GM21717 (cell line): ENCODE measurements at regions not wholly inside any gene's neighbourhood (a gene's known extent, or its start where the extent isn't known, plus 50 kb on each side); places are given as distances from the start of the nearest gene placed in this dataset.
"Not testable (repeated sequence)": the region's sequence is repeated elsewhere in the genome, so short reads cannot be mapped to it uniquely, and the experiment has no call there.

Source experiments
- ATAC-seq: cut with Tn5 transposase; IDR thresholded peaks from one replicate; pipeline ENCODE4 v1.9.1; 2021; ENCODE audit warnings: mild to moderate bottlenecking, moderate library complexity; ENCODE audit not compliant: unreplicated experiment

DNA sequence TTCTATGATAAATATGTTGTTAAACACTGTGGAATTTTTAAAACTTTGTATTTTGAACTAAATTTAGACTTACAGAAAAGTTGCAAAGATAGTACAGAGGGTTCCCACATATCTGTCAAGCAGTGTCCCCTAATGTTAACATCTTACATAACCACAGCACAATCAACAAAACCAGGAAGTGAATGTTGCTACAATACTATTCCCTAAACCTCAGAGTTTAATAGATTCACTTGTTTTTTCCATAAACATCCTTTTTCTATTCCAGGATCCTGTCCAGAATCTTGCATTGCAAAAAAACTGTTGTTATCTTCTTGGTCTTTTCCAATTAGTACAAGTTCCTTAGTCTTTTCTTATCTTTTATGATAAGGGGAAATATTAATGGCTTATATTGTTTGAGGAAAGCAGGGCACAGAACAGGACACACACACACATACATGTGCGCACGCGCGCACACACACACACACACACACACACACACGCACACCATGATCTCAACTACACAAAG, 251.1 kb upstream of the TRIB2 start:
- ATAC-seq: no peak

DNA sequence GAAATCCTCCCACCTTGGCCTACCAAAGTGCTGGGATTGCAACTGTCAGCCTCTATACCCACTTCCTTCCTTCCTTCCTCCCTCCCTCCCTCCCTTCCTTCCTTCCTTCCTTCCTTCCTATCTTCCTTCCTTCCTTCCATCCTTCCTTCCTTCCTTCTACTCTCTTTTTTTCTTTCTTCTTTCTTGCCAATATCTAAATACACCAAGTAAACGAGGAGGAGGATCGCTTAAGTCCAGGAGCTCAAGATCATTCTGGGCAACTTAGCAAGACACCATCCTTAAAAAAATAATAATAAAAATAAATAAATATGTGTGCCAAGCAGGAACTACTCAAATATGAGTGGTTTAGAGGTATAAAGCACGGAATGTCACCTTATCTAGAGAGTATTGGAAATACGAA, 249.4 kb upstream of the TRIB2 start:
- ATAC-seq: no peak

DNA sequence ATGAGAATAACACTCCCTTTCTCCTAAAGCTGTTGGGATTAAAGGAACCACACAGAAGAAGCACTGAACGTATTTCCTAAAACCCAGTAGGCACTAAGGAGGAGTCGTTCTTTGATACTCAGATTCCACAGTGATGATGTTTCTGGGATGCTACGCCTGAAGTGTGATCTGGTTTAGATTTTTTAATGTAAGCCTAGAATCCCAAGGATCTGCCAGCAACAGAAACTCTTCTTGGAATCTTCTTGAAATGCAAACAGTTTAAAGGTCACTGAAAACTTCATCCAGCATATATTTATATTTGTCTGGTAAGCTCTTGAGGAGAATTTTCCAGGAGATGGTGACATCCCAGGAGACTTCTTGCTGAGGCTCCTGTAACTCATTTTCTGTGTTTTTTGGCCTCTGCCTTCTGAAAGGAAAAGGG, 247.6 kb upstream of the TRIB2 start:
- ATAC-seq: no peak

DNA sequence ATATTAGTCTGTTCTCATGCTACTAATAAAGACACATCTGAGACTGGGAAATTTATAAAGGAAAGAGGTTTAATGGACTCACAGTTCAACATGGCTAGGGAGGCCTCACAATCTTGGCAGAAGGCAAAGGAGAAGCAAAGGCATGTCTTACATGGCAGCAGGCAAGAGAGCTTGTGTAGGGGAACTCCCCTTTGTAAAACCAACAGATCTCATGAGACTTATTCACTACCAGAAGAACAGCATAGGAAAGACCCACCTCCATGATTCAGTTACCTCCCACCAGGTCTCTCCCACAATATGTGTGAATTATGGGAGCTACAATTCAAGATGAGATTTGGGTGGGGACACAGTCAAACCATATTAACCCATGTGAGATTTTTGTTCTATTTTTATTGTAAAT, 244.5 kb upstream of the TRIB2 start:
- ATAC-seq: not testable (repeated sequence)

DNA sequence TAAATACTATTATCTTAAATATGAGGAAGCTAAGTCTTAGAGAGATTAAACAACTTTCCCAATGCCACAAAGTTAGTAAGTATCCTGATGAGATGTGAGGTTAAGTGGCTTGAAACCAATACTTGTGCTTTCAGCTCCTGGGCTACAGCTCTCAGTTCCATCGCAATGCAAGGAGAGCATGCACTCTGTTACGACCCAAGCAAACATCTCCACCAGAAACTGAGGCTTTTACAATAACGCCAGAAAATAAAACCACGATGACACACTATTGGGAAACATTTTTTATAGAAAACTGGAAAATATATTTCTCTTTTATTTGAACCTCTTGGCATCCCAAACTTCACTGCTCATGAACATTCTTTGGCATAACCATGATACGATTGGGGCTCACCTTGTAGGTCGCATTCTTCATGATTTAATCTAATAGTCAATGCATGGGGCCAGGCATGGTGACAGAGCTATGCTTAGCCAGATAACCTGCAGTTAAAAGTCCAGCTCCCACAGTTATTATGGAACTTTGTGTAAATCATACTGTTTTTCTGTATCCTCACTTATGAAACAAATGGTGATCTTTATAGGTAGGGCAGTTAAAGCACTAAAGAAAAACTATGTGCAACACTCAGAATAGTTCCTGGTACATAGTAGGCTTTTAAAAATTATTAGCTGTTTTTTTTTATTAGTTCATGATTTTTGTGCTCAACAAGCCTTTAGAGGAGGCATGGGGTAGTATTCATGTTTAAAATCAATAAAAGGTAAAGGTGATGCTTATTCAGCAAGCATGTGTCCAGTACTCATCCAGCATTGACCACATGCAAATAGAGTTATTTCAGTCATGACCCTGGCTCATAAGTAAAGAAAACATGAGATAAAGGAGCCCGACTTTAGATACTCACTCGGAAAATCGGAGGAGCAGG, 238.3 kb upstream of the TRIB2 start:
- no peak for ATAC-seq

DNA sequence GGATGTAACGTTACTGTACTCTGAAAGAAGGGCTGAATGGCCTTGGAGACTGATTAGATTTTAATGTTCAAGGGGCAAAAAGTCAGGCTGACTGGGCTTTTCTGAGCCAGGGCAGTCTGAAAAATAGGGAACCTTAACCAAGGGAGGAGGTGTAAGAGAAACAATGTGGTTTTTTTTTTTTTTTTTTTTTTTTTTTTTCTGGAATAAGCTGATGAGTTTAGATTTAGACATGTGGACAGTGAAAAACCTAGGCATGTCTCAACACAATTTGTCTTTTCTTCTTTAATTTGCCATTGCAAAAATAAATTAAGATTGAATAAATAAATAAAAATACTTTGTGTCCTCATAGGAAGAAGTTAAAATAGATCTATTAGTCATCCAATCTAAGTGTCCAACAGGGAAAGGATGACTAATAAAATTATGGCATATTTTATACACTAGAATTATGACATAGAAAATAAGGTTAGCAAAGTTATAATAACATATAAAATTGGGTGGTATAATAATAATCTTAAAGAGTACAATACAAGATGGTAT, 237.6 kb upstream of the TRIB2 start:
- ATAC-seq: no peak

DNA sequence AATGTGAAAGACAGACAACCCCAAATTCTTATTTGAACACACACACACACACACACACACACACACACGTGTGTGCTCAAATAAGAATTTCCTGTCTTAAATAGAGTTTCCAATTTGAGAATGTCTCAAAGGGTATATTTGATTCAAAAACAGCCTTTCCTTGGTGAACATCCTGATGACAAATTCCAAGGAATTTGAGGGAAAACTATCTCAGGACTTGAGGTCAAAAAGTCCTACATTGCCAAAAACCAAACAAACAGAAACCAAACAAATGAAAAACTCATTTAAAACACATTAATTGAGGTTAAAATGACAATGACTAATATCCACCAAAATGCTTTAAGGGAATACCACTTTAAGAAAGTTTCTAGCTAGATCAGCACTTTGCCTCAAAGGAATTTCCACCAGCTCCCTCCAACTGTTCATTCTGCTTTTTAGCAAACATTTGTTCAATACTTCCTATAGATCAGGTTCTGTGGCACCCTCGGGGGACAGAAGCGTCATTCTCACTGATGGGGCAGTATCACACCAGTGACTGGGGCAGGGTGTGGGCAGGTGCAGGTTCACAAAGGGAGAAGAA, 232.1 kb upstream of the TRIB2 start:
- ATAC-seq: no peak

DNA sequence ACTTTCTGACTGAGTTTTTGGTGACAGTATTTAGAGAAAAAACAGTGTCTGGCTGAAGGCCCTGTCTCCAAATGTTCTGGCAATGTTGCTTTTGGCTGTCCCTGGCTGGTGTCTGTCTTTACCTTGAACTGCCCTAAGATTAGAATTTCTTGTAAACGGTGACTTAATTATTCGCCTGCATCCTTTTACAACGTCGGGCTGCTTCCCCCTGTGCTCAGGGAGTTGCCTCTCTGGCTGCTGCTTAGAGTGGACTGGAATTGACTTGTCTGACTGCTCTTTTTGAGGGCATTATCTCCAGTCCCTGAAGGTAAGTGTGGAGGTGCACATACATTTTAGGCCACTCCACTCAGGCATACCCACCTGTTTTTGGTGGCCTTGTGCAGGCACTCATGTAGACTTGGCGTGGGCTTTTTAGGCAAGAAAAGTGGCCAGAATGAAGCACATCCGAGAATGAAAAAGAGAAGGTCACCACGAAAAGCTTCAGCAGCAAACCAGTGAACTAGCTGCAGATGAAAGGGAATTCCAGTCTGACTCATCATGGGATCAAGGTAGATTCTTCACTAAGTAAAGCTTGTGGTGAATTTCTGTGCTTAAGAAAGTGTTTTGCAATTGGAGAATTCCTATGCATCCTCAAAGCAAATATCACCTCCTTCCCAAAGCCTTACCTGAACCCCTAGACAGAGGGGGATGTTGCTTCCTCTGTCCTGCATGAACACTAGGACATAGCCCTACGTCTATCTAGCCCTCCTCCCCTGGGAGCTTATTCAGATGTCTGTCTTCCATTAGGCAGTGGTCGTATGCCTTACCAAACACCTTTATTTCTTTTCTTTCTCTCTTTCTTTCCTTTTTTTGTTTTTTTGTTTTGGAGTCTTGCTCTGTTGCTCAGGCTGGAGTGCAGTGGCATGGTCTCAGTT, 230.3 kb upstream of the TRIB2 start:
- peak; percentile 74 for ATAC-seq

DNA sequence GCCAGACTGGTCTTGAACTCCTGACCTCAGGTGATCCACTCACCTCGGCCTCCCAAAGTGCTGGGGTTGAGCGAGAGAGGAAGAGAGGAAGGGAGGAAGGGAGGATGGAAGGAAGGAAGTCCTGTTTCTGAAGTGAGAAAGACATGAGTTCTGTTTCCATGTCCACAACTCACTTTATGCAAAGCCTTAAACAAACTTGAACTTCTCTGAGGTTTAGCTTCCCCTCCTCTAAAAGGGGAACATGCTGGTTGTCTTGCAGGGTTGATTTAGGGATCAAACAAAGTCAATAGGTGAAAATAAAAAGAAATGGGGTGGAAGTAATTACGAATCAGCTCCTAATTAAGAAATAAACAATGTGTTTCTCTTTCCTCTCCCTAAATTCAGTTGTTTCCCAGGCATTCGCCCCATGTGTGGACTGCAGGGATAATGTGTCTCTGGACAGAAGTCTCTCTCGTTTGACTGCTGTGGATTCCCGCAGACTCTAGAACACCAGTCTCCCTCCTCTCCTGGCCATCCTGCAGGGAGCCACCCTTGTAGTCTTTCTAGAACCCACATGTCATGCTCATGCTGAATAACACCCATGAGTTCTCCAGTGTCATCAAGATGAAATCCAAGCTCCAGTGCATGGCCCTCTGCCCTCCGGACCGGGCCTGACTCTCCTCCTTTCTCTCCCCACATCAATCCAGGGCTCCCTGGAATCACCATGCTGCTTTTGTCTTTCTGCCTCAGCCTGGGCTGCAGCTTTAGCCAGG, 229.3 kb upstream of the TRIB2 start:
- no peak for ATAC-seq

DNA sequence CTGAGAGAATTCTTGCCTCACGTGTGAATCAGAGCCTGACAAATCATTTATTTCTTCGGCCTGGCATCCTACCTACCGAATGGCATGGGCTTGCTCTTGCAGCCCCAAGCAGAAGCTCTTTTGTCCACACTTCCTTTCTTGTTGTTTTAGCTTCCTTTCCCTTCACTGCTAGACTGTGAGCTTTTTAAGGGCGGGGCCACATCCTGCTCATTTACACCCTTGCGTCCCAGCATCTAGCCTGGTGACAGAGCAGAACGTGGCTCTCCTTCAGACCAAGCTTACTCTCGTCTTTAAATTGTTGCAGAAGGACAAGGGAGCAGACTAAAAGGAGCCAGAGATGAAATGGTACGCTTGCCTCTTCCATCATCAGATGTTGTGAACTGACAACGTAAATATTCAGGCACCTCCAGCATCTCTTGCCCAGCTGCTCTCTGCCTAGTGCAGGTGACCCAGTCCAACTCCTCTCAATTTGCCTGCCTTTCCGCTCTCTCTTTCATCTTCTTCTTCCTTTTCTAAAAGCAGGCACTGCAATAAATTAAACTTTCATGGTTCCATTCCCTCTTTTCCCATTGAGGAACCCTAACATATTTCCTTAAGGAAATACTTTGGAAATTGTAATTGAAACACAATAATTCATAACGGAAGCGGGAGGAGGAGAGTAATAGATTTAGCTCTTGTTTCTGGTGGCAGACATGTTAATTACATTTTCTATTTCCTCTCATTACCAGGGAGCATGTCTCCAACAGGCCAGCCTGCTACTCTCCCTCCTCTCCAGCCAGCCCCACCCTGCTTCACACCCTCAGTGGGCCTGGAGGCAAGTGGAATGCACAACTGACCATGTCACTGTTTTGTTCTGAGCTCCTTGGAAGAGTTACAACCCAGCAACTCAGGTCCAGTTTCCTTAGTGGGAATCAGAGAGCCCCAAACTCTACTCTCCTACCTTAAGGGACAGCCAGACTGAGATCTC, 228.1 kb upstream of the TRIB2 start:
- ATAC-seq: peak; percentile 50

DNA sequence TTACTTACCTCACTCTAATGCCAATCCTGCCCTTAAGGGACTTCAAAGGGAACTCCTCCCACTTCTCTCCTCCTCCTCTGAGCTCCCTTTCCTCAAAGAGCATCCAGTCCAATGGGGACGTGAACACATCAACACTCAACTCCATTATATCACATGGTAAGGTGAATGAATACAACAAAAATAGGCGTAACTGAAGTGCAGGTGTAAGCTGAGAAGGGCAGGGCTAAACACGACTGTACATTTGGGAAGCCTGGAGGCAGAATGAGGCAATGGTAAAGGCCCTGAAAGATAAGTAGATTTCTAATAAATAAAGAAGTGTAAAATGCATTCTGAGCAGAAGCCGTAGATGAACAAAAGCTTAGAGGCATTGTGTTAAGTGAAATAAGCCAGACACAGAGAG, 226.1 kb upstream of the TRIB2 start:
- ATAC-seq: no peak

DNA sequence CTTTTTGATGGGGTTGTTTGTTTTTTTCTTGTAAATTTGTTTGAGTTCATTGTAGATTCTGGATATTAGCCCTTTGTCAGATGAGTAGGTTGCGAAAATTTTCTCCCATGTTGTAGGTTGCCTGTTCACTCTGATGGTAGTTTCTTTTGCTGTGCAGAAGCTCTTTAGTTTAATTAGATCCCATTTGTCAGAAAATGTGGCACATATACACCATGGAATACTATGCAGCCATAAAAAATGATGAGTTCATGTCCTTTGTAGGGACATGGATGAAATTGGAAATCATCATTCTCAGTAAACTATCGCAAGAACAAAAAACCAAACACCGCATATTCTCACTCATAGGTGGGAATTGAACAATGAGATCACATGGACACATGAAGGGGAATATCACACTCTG, 224.4 kb upstream of the TRIB2 start:
- not testable (repeated sequence) for ATAC-seq

DNA sequence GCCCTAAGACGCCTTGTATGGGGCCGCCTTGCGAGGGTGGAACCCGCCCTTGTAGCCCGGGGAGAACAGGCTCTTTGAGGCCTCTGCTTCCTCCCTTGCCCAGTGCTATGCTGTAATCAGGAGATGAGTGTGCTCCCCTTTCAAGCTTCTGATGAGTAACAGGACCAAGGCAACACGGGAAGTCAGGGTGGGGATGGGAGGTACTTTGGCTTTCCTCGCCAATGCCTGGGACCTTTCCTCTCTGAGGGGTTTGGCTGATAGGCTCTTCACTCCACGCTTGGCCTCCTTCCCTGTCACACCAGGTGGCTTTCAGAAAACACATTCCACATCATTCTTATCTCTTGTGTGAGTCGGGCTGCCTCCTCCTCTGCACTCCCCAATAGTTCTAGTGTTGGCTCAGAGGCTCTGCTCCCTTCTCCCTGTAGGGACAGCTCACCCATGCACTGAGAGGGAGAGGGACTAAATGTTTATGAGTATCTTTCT, 223.7 kb upstream of the TRIB2 start:
- ATAC-seq: no peak

DNA sequence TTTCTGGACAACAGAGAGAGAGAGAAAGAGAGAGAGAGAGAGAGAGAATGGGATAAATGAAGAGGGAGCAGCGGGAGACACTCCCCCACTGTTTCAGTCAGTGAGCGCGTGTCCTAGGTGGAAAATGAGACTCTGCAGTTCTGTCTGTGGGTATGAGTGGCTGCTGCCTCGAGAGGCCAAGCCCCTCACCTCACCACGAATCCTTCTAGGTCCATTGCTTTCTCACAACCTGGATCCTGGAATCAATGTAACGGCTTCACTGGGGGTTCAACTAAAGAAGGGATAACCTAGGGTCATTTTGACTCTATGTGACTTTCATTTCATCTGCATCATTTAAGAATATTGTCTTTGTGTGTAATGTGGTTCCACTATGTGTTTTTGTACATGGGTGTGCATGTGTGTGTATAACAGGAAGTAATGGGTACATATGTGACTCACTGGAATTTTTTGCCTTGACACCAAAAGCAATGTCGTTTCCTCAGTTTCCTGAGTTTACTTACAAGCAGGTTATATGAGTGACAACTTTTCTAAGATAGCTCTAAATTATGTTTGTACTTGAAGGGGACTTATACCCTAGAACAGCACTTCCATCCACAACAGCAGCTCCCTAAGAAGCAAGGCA, 221.4 kb upstream of the TRIB2 start:
- no peak for ATAC-seq

DNA sequence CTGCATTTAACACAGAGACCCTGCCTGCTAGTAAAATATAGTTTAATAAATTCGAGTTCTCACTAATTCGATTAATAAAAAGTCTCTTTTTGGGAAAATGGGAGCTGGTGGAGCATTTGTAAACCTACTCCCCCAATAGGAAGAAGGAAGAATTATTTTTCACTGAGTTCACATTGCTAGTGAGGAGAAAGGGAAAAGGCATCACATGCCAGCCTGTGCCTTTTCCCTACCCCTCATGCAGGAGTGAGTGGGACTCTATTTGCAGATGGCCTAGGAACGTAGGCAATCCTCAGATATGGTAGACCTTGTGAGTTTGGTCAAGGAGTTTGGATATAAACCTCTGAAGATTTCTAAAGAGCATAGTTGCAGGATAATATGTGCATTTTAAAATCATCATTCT, 218.4 kb upstream of the TRIB2 start:
- ATAC-seq: no peak

DNA sequence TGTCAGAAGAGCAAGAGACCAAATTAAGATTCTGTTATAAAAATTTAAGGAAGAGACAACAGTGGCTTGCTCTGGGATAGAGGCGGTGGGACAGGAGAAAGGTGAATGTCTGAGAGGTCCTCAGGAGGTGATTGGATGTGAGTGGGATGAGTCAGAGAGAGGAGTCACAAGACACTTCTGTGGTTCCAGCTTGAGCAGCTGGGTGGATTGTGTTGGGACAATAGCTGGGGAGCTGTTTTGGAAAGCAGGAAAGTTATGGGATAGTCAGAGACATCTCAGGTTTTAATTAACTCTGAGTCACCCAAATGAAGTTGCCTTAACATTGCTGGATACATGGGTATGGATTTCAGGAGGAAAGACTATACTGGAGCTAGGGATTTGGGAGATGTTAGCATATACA, 218.0 kb upstream of the TRIB2 start:
- no peak for ATAC-seq

DNA sequence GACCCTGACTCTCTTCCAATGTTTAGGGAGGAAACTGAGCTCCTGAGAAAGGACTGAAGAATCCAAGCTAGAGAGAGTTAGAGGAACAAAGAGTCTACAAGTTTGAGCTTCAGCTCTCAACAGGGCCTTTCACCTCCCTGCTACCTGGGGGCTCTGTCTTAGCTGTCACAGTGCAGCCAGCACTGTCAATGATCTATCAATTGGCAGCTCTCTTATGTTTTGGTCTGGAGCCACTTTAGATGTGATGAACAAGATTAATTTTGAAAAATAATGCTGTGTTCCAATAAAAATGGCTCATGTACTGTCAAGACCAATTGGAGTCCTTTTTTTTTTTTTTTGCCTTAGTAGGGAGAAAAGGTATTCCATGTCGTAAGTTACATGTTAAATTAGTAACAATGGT, 215.8 kb upstream of the TRIB2 start:
- no peak for ATAC-seq

DNA sequence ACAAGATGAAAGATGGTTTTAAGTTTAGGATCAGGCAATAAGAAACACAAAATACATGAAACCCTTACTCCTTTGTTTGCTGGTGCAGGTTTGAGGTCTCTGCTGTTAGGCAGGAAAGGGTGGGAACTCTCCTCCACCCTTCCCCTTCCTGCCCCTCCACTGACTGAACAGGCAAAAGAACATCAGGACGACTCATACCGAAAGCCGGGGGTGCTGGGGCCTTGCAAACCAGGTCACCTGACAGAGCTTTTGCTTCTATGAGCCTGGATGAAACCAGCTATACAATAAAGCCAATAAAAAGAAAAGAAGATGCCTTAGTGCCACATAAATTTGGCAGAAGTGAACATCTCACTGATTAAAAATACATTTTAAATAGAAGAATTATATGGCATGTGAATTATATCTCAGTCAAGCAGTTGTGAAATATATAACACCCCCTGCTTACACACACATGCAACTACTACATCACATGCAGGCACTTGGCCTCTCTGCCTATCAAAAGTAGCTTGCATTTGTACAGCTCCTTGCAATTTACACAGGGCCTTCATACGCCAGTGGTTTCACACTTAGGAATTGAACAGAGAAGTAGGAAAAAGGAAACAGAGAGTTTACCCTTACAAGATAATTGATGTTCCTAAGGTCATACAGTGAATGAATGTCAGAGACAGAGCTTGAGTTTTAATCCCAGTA, 215.1 kb upstream of the TRIB2 start:
- ATAC-seq: peak; percentile 94
